CD14-positive monocyte (primary cell): ENCODE measurements at regions not wholly inside any gene's neighbourhood (a gene's known extent, or its start where the extent isn't known, plus 50 kb on each side); places are given as distances from the start of the nearest gene placed in this dataset.

Source experiments
- DNase-seq, 3 donors: peaks; one replicate each; pipeline ENCODE4 v3.0.0-alpha.2; 2011 to 2022
- H2AFZ ChIP-seq: 2 replicates; pipeline ENCODE4 v1.6.0; 2012; ENCODE audit warnings: mild to moderate bottlenecking, low read depth, low read length, inconsistent platforms; ENCODE audit not compliant: insufficient read depth, poor library complexity, severe bottlenecking
- H3K27ac ChIP-seq, 2 donors: 1 replicate in 1 of 2; 2 replicates in 1 of 2; pipeline ENCODE4 v1.5.1; 2012 to 2013; ENCODE audit warnings: low read length in 2 of 2, control low read depth in 1 of 2, inconsistent platforms in 1 of 2, low read depth in 1 of 2, mild to moderate bottlenecking in 1 of 2
- H3K27me3 ChIP-seq, 2 donors: one replicate each; pipeline versions ENCODE4 v1.6.0 to v1.6.1; 2011 to 2013; ENCODE audit warnings: low read length in 2 of 2; ENCODE audit not compliant: control insufficient read depth in 2 of 2, insufficient read depth in 2 of 2
- H3K36me3 ChIP-seq, 2 donors: replicated peaks in 1 of 2; 1 replicate in 1 of 2; 2 replicates in 1 of 2; pipeline versions ENCODE4 v1.5.1 to v1.6.1; 2012 to 2013; ENCODE audit warnings: low read length in 2 of 2, control low read depth in 1 of 2, inconsistent platforms in 1 of 2, mild to moderate bottlenecking in 1 of 2; ENCODE audit not compliant: insufficient read depth in 2 of 2, control insufficient read depth in 1 of 2
- H3K4me1 ChIP-seq, 2 donors: 1 replicate in 1 of 2; 2 replicates in 1 of 2; pipeline versions ENCODE4 v1.5.1 to v1.6.1; 2012 to 2013; ENCODE audit warnings: low read length in 2 of 2, control low read depth in 1 of 2, inconsistent platforms in 1 of 2, mild to moderate bottlenecking in 1 of 2, moderate library complexity in 1 of 2; ENCODE audit not compliant: insufficient read depth in 2 of 2, control insufficient read depth in 1 of 2
- H3K4me2 ChIP-seq: replicated peaks from 2 replicates; pipeline ENCODE3; 2012; ENCODE audit warnings: low read length, moderate library complexity, mild to moderate bottlenecking; ENCODE audit not compliant: poor library complexity, severe bottlenecking; ENCODE audit errors: extremely low read depth
- H3K4me3 ChIP-seq, 3 experiments: fragments of 200-600 bp in 1 of 3; sonication (generic) in 1 of 3; replicated peaks in 1 of 3; 1 replicate in 2 of 3; 2 replicates in 1 of 3; pipeline ENCODE4 v1.5.1; 2011 to 2013; ENCODE audit warnings: low read length in 3 of 3, mild to moderate bottlenecking in 3 of 3, control low read depth in 2 of 3, low read depth in 2 of 3, inconsistent platforms in 1 of 3, moderate library complexity in 1 of 3
- H3K79me2 ChIP-seq: 2 replicates; pipeline ENCODE4 v1.6.0; 2012; ENCODE audit warnings: mild to moderate bottlenecking, control low read depth, inconsistent platforms, low read length, moderate library complexity; ENCODE audit not compliant: insufficient read depth
- H3K9ac ChIP-seq: 2 replicates; pipeline ENCODE4 v1.6.0; 2017; ENCODE audit warnings: low read length, mild to moderate bottlenecking; ENCODE audit not compliant: insufficient read depth, poor library complexity, severe bottlenecking
- H3K9me3 ChIP-seq, 2 donors: replicated peaks in 1 of 2; 1 replicate in 1 of 2; 2 replicates in 1 of 2; pipeline versions ENCODE4 v1.5.1 to v1.6.1; 2012 to 2013; ENCODE audit warnings: low read length in 2 of 2, control low read depth in 1 of 2; ENCODE audit not compliant: control insufficient read depth in 1 of 2, insufficient read depth in 1 of 2
- H4K20me1 ChIP-seq: 2 replicates; pipeline ENCODE4 v1.6.0; 2012; ENCODE audit warnings: mild to moderate bottlenecking, low read length, control low read depth, moderate library complexity; ENCODE audit not compliant: insufficient read depth
- H3K27ac Mint-ChIP-seq, 7 donors: one replicate each; pipeline ENCODE4 v1.8.0; 2020; ENCODE audit warnings: mild to moderate bottlenecking in 7 of 7, mixed read lengths in 7 of 7, moderate library complexity in 6 of 7, inconsistent platforms in 2 of 7
- H3K27me3 Mint-ChIP-seq, 3 donors: one replicate each; pipeline ENCODE4 v1.8.0; 2021 to 2022; ENCODE audit warnings: low read depth in 3 of 3, mild to moderate bottlenecking in 3 of 3, mixed read lengths in 3 of 3, moderate library complexity in 3 of 3, inconsistent platforms in 1 of 3
- H3K36me3 Mint-ChIP-seq, 2 donors: one replicate each; pipeline ENCODE4 v1.8.0; 2020; ENCODE audit warnings: mixed read lengths in 2 of 2, inconsistent platforms in 1 of 2, mild to moderate bottlenecking in 1 of 2
- H3K4me1 Mint-ChIP-seq: one replicate; pipeline ENCODE4 v1.8.0; 2020; ENCODE audit warnings: mild to moderate bottlenecking, mixed read lengths
- H3K4me3 Mint-ChIP-seq, 2 donors: one replicate each; pipeline ENCODE4 v1.8.0; 2020; ENCODE audit warnings: mild to moderate bottlenecking in 2 of 2, mixed read lengths in 2 of 2, moderate library complexity in 1 of 2
- H3K9me3 Mint-ChIP-seq, 7 donors: one replicate each; pipeline ENCODE4 v1.8.0; 2020 to 2022; ENCODE audit warnings: mixed read lengths in 7 of 7, mild to moderate bottlenecking in 6 of 7, moderate library complexity in 6 of 7, inconsistent platforms in 2 of 7
- CTCF ChIP-seq: fragments of 200-600 bp; IDR thresholded peaks from one replicate; pipeline ENCODE4 v1.8.0; 2022; ENCODE audit warnings: antibody characterized with exemption, mild to moderate bottlenecking
- WGBS: methylation state at CpG from one replicate; pipeline ENCODE4 v1.1.5; 2013; ENCODE audit warnings: missing lambda C conversion rate; ENCODE audit not compliant: insufficient coverage; 5-methylcytosine and 5-hydroxymethylcytosine counted together
- intact Hi-C, 2 donors: fragments of 100-400 bp; cut with micrococcal nuclease; formaldehyde crosslinking; loops; one replicate each; pipeline versions ENCODE4 v1.15.0 to v1.15.1; 2023

- no peak overlapping the region for H3K4me3 ChIP-seq
- H3K9me3 ChIP-seq = no peaks in the 10 kb centered on the region
- H2AFZ ChIP-seq = no peak overlapping the region
- no peak for DNase-seq
- no peaks in the 10 kb centered on the region for H3K36me3 ChIP-seq
- H3K4me1 Mint-ChIP-seq = no peaks in the 10 kb centered on the region
- TF ChIP-seq CTCF = no peak
- no peaks in the 10 kb centered on the region for H3K4me1 ChIP-seq
- H3K4me2 ChIP-seq = no peak overlapping the region
- H3K79me2 ChIP-seq = no peaks in the 10 kb centered on the region
- H3K36me3 Mint-ChIP-seq = no peaks in the 10 kb centered on the region
- intact Hi-C loops = no loop called here
- no peak overlapping the region for H3K4me3 Mint-ChIP-seq
- H3K27ac Mint-ChIP-seq = no peak overlapping the region
- H4K20me1 ChIP-seq = no peaks in the 10 kb centered on the region
- H3K9ac ChIP-seq = no peak overlapping the region
- peaks cover 0 to 3% (median 0%) of the 10 kb centered on the region in 3 donors for H3K27me3 Mint-ChIP-seq
- peaks cover 0 to 7% (median 2%) of the 10 kb centered on the region in 7 donors for H3K9me3 Mint-ChIP-seq
- H3K27ac ChIP-seq = no peak overlapping the region
- no peaks in the 10 kb centered on the region for H3K27me3 ChIP-seq
- WGBS = 96% methylated on average over 2 of the region's 2 CpGs
Observed at GRCh38 chr2:59456285-59456684, 1097.2 kb downstream of the BCL11A start.

- no peaks in the 10 kb centered on the region for H3K27me3 ChIP-seq
- no peak overlapping the region for H2AFZ ChIP-seq
- no peaks in the 10 kb centered on the region for H3K4me1 Mint-ChIP-seq
- no peak overlapping the region for H3K4me3 ChIP-seq
- H4K20me1 ChIP-seq = no peaks in the 10 kb centered on the region
- no peaks in the 10 kb centered on the region for H3K4me1 ChIP-seq
- H3K36me3 ChIP-seq = no peaks in the 10 kb centered on the region
- H3K79me2 ChIP-seq = no peaks in the 10 kb centered on the region
- peaks cover 0 to 2% (median 0%) of the 10 kb centered on the region in 3 donors for H3K27me3 Mint-ChIP-seq
- H3K9me3 Mint-ChIP-seq = peaks cover 0 to 4% (median 2%) of the 10 kb centered on the region in 7 donors
- 100% methylated on average over 1 of the region's 1 CpG for WGBS
- H3K9me3 ChIP-seq = no peaks in the 10 kb centered on the region
- H3K36me3 Mint-ChIP-seq = no peaks in the 10 kb centered on the region
- no peak for TF ChIP-seq CTCF
- no peak for DNase-seq
- no peak overlapping the region for H3K27ac Mint-ChIP-seq
- no peak overlapping the region for H3K27ac ChIP-seq
- H3K4me3 Mint-ChIP-seq = no peak overlapping the region
- H3K4me2 ChIP-seq = no peak overlapping the region
- no peak overlapping the region for H3K9ac ChIP-seq
- intact Hi-C loops = no loop called here
Observed at GRCh38 chr2:59449274-59449673, 1104.2 kb downstream of the BCL11A start.
